IPS-NIHi11 (cell line): ENCODE measurements at regions not wholly inside any gene's neighbourhood (a gene's known extent, or its start where the extent isn't known, plus 50 kb on each side); places are given as distances from the start of the nearest gene placed in this dataset.
"Not testable (repeated sequence)": the region's sequence is repeated elsewhere in the genome, so short reads cannot be mapped to it uniquely, and the experiment has no call there.

ENCODE experiments used
- DNase-seq: peaks from one replicate; pipeline ENCODE4 v3.0.0; 2012; ENCODE audit warnings: mixed read lengths, low spot score

DNA sequence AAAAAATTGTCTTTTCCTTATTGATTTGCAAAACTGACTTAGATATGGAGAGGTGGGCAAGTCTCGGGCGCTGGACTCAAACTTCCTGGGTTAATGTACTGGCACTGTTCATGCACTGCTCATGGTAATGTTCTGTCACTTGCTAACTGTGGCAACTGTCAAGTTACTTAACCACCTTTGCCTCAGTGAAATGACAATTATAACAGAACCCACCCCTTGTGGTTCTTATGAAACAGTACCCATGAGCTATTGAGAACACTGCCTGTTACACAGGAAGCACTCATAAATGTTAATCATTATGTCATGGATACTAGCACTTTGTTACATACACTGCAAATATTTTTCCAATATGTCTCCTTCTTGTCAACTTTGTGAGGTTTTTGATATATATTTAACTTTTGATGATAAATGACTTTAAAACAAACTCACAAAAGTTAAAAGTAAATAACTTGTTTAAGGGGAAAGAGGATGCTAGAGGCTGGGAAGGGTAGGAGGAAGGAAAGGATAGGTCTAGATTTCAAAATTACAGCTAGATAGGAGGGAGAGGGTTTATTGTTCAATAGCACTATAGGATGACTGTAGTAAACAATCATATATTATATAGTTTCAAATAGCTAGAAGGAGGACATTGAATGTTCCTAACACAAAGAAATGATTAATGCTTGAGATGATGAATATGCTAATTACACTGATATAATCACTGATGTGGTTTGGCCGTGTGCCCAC lies 342.5 kb downstream of the ADGRL2 start:
- no peak for DNase-seq

DNA sequence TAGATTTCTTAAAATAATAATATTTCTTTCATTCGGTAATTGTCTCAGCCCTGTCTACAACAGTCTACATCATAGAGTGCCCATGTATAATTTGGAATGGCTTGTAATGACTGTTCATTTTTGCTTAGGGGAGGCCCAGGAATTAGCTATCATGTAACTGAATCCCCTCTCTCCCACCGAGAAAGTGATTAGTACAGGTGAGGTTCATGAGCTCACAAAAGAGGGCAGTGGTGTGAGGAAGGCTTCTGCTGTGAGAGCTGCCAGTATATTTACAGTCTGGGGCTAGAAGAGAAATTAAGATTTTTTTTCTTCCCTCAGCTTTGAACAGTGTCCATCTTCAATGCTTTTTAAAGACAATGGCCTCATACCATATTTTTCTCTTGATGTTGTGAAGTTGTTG lies 340.7 kb downstream of the ADGRL2 start:
- no peak for DNase-seq

DNA sequence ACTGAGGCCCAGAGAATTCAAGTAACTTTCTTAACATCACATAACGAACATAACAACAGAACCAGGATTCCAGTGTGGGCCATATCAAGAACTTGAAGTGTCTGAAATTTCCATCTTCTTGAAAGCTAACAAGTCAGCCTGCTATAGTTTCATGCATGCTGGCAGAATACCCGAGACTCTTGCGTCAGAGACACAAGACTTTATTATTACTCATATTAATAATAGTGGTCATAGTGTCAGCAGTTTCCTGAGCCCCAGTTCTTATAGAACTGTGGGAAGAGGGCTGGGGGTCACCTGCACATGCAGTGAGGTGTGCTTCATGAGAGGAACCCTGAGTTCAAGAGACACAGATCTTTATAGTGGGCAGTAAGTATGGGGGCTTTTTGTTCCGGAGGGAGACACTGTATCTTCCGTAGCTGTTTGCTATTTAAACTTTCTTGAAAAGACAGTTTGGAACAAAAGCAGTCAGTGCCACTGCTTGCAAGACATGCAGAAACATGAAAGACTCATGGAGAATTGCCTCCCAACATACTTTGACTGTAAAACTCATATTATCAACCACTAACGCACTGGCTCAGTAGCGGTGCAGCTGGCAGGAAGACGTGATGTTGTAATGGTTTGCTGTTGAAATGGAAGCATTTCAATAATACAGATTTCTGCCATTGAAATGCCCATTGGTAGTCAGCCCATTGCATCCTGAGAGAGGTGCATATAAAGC lies 339.2 kb downstream of the ADGRL2 start:
- DNase-seq = no peak

DNA sequence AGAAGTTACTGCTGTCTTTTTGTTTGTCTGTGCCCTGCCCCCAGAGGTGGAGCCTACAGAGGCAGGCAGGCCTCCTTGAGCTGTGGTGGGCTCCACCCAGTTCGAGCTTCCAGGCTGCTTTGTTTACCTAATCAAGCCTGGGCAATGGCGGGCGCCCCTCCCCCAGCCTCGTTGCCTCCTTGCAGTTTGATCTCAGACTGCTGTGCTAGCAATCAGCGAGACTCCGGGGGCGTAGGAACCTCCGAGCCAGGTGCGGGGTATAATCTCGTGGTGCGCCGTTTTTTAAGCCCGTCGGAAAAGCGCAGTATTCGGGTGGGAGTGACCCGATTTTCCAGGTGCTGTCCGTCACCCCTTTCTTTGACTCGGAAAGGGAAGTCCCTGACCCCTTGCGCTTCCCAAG lies 335.6 kb downstream of the ADGRL2 start:
- not testable (repeated sequence) for DNase-seq

DNA sequence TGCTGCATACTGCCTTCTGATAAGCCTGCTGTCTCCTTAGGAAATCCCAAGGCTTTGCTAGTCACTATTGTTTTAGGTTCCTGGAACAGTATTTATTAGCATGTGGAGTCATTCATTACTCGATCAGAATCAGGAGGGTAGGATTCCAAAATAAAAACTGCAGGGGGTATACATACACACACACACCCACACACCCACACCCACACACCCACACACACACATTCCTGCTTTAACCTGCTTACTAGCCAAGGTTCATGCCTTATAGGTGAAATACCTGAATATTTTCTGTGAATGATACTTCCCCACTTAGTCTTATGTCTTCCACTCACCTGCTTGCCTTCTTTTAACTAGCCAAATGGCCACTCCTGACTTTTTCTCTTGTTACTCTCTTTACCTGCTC lies 325.1 kb downstream of the ADGRL2 start:
- no peak for DNase-seq

DNA sequence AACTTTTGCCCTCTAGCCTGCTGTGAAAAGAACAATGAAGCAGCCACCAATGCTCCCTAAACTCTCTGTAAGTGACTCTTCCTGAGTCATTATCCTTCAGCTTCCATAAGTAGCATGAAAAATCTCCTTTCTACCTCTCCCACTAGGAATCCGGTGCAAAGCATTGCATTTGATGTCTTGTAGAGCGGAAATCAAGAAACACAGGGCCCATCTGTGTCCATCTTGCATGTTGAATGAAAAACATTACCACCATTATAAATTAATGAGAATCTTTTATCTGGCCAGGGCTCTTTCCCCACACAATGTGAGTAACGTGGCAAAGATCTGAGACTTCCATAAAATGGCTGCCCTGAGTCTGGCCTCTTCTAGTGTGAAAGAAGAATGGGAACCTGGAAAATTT lies 324.4 kb downstream of the ADGRL2 start:
- peak; percentile 11 for DNase-seq

DNA sequence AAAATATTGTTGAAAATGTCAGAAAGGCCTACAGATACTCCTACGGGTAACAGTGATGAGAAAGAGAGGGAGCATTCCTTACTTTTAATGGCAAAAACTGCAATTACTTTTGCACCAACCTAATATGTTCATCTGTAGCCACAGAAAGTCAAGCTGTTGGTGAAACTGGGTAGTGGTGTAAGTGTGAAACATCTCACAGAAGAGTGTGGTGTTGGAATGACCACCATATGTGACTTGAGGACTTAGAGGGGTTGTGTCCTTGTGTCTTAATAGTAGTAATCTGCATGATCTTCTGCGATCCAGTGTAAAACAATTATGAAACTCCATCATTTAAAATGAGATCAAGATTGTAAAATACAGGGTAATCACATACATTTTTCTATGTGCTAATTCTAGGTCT lies 320.7 kb downstream of the ADGRL2 start:
- no peak for DNase-seq

DNA sequence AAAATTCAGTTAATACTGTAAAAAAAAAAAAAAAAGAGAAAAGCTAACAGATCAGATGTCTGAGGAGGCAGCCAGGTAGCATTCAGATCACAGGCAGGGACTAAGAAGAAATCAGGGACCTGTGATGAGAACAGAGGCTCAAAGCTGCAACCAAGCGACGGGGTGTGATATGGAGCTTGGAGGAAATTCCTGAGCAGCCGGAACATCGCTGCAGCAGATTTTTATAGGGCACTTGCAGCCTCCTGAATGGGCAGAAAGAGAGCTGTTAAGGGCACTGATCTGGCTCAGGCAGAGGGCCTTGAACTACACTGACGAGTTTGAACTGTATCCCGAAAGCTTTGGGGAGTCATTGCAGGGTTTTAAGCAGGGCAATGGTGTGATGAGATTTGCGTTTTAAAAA lies 315.4 kb downstream of the ADGRL2 start:
- DNase-seq = no peak

DNA sequence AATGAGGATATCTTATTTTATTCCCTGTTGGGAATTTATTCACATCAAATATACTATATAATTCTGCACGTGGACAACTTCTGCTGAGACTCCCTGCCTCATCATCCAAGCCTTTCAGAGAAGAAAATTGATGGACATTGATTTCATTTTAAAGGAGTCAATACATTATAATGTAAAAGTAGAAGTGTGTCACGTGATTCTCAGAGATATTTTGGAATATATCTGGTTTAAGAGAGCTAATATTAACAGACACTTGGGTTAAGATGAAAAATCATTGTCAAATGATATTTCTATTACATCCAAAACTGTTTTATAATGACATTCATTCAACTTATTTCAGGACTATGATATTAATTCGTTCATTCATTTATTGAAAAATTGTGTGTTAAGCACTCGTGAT lies 314.2 kb downstream of the ADGRL2 start:
- no peak for DNase-seq

DNA sequence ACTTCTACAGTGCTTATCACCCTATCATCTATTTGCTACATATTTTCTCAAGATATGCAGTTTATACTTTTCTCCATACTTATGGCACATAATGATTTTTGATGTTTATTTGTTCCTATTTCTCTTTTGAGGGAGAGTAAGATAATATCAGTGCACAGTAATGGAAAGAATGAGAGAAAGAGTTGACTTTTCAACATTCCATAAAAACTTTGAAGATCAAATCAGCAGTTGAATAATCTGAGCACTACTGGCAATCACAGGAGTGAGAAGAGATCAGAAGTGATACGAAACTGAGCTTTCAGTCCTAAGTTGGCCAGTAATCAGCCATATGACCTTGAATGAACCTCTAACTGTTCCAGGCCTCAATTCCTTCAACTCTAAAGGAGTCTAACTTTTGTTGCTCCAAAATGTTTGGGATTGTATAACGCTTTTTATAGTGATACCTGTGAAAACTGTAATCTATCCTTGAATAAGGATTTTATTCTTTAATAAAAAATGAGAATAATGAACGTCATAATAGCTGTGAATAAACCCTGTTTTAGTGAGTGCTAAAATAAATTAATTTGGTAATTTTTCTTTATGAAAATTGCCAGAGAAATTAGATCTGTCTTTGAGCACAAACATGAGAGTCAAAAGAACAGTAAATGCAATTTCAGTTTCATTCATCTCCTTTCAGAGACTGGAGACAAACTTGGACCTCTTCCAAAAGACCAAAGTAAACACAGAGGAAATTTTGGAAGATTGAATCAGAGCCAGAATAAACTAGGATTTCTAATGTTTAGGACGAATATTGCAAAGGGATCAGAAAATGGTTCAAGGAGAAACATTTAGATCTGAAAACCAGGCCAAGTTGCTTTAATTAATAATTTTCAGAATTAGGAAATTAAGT lies 309.9 kb downstream of the ADGRL2 start:
- DNase-seq = no peak

DNA sequence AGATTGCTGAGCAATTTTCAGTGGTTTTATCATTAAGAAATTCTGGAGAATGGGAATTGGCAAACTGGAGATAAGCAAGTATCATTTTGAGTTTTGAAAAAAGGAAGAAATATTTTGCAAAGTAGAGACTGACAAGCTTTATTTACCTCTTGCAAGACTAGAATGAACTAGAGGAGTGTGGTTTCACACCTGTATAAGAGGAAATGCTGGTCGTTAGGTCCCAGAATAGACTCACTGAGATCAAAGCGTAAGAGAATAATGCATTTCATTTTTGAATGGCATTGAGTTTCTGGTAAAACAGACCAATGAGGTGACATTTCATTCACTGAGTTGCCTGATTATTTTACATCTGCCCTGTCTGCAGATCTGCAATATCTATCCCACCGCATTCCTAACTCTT lies 308.1 kb downstream of the ADGRL2 start:
- DNase-seq = no peak

DNA sequence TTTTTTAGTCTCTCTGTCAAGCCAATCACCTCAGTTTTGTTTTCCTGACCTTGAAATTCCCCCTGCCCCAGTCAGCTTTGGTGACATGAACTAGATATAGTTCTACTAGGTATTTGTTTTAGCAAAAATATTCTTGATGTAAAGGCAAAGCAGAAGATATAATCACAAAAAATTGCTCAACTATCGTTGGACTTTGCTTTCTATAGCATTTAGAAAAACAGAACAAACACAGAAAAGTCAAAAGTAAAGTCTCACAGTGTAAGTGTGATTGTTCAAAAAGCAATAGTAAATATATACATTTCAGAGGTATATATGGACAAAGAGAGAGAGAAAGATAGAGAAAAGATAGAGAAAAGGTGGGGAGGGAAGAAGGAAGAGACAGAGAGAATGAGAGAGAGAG lies 305.9 kb downstream of the ADGRL2 start:
- no peak for DNase-seq

DNA sequence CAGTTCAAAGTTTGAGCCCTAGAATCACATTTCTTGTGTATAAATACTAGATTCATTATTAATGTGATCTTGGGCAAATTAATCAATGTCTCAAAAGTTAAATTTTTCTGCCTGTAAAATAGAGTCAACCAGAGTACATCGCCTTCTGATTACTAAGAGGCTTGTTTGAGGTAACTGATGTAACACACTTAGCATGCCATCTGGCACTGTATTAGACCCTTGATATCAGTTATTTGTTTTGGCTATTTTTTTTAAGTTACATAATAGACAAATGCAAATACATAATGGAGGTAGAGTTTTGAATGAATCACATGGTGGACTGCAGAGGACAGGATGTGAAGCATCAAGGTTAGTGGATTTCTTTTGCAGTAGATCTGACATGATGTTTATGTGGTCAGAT lies 298.4 kb downstream of the ADGRL2 start:
- no peak for DNase-seq

DNA sequence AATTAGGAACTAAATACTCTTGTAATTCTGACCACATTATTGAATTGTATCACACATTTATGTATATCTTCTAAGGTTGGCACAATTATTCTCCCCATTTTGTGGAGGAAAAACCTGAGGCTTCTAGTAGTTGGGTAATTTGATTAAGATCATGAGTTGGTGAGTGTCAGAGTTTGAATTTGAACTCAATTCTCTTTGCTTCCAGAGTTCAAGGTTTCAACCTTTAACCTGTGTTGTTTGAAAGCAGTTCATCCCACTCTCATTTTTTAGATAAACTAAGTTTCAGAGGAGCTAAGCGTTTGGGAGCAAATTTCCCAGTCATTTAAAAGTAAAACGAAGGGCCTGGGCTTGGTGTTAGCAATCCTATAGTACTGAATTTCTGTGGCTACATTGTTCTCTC lies 293.4 kb downstream of the ADGRL2 start:
- no peak for DNase-seq

DNA sequence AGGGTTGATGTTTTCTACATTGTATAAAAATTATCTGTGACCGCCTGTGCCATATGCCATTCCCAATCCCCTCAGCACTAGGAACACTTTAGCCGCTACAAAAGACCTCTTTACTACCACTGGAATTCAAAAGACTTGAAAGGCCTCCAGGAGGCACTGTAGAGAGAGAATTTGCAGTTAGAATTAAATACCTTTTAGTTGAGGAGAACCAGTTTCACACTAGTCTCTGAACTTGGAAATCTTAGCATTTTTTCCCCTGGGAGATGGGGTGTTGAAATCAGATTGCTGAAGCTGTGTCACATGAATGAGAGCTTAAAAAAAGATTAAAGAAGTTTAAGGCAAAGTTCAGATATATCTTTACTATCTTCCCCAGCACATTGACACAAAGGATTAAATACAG lies 291.0 kb downstream of the ADGRL2 start:
- no peak for DNase-seq

DNA sequence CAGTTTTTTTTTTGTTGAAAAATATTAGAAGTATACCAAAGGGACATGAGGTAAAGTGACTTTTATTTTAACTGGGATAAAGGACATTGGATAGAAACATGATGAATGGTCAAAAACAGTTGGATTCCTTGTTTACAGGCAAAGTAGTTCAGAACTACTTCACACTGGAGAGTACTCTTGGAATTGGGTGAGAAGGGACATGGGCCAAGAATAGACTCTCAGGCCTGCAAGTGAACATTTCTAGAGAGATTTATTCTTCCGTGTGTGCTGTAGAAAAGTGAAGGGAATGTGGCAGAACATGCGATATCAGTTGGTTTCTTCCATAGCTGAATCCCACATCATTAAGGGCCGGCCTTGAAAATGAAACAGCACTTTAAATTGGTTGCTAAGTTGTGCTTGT lies 290.5 kb downstream of the ADGRL2 start:
- DNase-seq = no peak

DNA sequence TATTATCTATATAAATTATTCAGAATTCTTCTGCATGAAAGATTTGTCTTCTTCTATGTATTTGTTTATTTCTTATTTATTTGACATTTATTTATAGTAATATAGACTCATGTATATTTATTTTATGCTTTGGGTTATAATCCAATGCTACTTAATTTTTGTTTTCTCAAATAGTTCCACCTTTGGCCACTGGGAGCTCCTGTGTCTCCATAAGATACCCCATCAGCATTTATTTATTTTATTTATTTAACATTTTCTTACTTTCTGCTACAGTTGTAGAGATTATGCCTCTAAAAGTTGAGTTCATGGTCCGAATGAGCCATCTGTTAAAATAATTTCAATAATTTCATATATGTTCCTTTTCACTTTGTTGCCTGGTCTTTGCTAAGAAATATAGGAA lies 289.4 kb downstream of the ADGRL2 start:
- DNase-seq = no peak

DNA sequence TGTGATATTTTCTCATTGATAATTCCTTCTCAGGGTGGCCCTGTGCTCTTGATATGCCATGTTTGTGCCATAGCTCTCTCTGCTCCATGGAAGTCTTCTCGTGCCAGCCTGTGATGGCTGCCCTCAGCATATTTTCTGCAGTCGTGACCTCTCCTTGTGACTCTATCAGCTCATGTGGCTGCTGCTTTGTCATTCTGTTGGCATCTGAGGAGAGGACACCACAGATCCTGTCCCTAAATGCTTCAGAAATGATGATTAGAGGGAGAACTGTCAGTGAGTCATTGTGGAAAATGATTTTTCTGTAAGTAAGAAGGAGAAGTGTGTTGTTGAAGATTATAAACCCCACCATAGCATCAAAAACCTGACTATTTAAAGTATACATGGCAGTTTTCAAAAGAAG lies 286.0 kb downstream of the ADGRL2 start:
- no peak for DNase-seq

DNA sequence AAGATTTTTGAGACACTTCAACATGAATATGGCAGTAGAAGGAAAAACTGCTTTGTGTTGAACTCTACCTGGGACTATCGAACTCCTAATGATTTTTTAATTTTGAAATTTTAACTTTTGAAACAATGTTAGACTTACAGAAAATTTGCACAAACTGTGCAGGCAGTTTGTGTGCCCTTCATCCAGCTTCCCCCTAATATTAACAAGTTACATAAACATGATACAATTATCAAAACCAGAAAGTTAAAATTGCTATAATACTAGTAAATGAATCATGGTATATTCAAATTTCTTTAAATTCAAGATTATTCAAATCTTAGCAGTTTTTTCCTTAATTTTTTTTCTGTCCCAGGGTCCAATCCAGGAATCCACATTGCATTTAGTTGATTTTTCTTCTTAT lies 278.9 kb downstream of the ADGRL2 start:
- DNase-seq = no peak

DNA sequence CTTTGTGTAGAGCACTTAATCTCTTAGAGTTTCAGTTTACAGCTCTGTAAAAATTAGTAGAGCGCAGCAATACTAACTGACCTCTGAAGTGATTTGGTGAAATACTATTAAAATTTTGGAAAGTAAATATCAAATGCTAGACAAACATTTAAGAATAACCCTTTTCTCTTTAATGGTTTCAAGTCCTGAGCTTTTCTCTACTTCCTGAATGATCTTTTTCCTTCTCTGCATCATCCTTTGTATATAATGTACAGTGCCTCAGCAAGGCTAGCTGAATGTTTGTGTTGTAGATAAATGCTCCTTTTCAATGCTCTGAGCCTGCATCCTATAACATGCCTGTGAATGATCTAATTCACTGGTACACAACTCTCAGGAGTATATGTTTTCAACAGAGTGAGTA lies 272.9 kb downstream of the ADGRL2 start:
- no peak for DNase-seq

DNA sequence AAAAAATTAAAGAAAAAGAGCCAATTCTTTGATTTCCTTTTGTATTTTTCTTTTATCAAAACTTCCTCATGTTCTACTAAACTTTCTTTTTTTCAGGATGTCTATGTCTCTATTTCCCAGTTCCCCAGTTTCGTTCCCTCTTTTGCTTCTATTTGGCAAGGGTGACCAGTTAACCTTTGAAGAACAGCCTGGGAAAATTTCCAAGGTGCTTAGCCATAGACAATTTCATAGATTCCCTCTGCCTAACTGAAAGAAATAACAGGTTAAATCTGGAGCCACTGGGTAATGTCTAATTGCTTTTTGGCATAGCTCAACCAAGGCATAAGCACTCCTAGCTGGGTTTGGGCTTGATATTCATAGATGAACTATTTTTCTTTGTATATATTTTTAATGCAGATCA lies 272.3 kb downstream of the ADGRL2 start:
- no peak for DNase-seq

DNA sequence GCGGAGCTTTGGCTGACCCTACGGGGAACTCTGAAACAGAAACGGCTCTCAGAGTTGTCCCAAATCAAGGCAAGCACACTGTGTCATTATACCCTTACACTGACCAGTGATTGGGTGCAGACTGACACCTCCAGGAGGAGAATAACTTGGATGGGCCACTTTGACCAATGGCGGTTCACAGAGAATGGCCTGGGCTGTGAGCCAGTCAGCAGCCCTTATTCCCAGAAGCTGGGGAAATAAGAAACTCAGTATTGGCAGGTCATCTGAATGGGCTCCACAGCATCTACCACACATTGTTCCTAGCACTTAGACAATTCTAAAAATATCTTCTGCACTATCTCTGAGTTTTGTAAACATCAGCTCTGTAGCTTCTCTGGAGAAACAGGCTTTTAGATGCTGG lies 265.2 kb downstream of the ADGRL2 start:
- DNase-seq = no peak

DNA sequence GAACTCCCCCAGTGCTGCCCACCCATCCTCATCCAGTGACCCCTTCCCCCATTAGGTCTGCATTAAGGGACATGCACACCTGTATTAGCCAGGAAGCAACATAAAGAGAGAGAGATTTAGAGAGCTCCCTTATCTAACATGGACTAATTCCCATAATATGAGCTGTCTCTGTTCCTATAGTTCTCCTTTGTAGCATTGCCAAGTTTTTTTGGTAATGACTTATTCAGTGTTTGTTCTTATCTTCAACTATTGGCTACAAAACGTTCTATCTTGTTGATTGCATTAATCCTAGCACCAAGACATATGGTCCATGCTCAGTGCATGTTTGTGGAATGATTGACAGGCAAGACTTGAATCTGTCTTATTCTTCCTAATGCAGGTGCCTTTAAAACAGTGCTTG lies 264.0 kb downstream of the ADGRL2 start:
- no peak for DNase-seq
